GM19463 (cell line): ENCODE measurements at regions not wholly inside any gene's neighbourhood (a gene's known extent, or its start where the extent isn't known, plus 50 kb on each side); places are given as distances from the start of the nearest gene placed in this dataset.
A peak's percentile ranks its signal among the peaks of the same experiment; 100 is the strongest.
"Not testable (repeated sequence)": the region's sequence is repeated elsewhere in the genome, so short reads cannot be mapped to it uniquely, and the experiment has no call there.

Experiments used
- ATAC-seq: cut with Tn5 transposase; IDR thresholded peaks from one replicate; pipeline ENCODE4 v1.9.1; 2021; ENCODE audit warnings: mild to moderate bottlenecking, moderate library complexity; ENCODE audit not compliant: unreplicated experiment

DNA sequence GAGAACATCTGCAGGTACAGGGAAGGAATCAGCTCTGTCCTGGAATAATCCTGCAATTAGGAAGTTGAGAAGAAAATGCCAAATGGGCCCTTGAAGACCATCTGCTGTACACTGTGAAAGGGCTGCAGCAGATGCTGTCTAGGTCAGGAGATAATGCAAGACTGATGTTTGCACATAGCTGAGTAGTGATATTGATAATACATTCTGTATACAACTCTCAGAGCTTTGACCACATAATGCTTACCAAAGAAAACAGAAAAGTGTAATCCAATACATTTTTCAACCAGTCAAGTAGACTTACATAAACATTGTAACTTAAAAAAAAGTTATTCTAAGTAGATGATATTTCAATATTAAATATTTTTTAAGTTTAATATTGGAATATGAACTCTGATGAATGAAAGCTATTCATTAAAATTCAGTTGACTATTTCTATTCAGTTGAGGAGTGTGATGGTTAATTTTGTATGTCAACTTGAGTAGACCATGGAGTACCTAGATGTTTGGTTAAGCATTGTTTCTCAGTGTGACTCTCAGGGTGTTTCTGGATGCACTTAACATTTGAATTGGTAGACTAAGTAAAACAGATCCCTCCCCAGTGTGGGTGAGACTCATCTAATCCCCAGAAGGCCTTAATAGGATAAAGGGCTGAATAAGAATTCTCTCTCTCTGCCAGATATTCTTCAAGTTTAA lies 380.1 kb upstream of the PRR16 start:
- ATAC-seq = no peak

DNA sequence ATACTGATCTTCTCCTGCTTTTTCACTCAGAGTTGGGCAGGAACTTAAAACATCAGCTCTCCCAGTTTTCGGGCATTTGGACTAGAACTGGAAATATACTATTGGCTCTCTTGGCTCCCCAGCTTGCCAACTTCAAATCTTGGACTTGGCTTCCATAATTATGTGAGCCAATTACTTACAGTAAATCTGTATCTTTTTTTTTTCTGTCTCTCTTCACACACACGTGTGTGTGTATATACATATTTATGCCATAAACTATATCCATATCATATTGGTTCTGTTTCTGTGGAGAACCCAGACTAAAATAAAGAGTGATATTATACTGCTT lies 379.6 kb upstream of the PRR16 start:
- no peak for ATAC-seq

DNA sequence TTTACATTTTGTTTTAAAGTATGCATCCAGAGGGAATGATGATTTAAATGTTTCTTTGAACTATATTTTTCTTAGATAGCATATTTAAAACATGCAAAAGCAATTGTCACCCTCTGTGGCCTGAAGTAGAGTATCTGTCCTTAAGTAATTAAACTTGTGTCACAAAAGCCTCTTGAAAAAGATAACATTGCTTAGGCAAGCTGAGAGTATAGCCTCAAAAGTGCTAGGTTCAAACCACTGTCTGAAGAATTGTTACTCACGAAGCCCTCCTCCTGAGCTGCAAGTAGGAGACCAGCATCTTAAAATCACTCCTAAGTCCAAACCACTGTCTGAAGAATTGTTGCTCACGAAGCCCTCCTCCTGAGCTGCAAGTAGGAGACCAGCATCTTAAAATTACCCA lies 378.0 kb upstream of the PRR16 start:
- ATAC-seq = no peak

- no peak for ATAC-seq
These were observed 375.7 kb upstream of the PRR16 start for GRCh38 chr5:120088412-120088811.

GRCh38 chr5:120088836-120089235 lies 375.3 kb upstream of the PRR16 start:
- ATAC-seq = no peak

DNA sequence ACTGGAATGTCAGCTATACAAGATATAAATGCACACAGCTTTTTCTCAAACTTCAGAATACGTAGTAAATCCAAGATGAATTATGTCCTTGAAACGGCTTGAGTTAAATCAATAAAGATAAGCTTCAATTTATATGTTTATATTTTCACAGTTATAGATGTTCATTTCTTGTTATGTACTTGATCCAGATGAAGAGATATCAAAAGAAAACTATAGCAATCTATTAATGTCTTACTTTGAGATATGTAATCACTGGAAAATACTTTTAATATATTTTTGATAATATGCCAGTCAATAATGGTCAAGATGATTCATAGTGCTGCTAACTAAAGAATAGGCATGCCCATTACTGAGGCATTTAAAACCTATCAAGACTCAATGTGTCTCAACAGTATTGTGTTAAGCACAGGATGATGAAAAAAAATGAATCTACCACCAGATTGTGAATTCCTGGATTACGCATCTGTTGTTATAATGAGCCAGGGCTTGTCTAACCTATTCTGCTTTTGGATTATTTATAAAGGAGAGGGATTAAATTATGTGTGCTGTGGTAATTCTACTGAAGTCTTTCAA lies 372.6 kb upstream of the PRR16 start:
- ATAC-seq = no peak

DNA sequence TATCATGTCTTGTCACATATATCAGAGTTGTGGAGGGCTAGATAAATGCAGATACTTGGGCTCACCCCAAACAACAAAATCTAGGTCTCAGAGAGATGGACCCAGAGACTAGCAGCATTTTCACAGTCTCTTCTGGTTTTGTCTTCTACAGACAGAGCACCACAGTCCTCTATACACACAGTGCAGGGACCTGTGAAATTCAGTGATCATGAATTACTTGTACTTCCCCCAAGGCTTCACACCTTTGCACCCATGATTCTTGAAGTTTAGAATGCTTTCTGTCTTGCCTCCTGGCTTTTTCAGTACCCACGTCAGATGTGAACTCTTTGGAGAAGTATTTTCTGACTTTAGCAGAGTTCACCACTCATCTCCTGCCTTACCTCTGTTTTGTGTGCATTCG lies 371.5 kb upstream of the PRR16 start:
- ATAC-seq = no peak

GRCh38 chr5:120093178-120093577 lies 370.9 kb upstream of the PRR16 start:
- no peak for ATAC-seq

- ATAC-seq = peak; percentile 68
These were observed 367.7 kb upstream of the PRR16 start for GRCh38 chr5:120096413-120096812.

DNA sequence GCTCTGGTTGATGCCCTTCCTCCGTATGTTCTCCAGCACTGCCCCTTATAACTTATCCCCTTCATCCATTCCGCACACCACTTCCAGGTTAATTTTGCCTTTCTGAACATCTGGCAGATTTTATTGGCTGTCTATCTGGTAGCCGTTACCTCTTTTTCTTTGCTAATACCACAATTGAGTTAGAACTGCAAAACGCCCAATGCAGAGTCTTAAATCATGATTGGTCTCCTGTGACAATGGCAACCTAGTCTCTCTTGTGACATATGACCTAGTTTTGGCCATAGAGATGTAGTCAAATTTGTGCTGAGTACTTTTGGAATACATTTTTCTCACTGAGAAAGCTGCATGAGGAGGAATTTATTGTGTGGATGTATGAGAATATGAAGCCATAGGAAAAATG lies 365.7 kb upstream of the PRR16 start:
- ATAC-seq = no peak

DNA sequence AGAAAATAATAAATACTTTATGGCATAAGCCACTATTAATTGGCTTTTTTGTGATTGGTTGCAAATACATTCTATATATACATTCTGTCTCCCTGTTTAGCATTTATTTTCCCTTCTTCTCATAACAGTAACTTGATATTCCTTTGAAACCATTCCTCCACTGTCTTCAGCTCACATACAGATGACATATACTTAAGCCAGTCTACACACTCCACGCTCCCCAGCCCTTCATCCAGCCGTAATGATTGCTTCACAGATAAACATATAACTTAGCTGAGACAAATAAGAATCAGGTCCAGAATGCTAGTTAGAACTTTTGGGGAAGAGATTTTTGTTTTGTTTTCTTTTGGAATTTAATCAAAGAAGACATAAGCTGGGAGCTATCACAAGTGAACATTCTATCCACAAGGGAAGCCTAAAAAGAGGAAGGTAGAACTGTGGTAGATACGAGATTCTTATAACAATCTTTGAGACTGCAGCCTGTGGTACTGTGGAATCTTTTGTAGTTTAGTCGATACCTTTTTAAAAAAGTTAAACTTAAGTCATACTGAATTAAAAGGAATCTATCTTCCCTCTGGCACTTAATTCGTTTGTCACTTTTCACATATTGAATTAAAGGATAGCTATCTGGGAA lies 365.1 kb upstream of the PRR16 start:
- ATAC-seq = no peak

- no peak for ATAC-seq
These were observed 362.3 kb upstream of the PRR16 start for GRCh38 chr5:120101771-120102170.

GRCh38 chr5:120103495-120103894 lies 360.6 kb upstream of the PRR16 start:
- no peak for ATAC-seq

GRCh38 chr5:120106912-120107525 lies 357.1 kb upstream of the PRR16 start:
- no peak for ATAC-seq

DNA sequence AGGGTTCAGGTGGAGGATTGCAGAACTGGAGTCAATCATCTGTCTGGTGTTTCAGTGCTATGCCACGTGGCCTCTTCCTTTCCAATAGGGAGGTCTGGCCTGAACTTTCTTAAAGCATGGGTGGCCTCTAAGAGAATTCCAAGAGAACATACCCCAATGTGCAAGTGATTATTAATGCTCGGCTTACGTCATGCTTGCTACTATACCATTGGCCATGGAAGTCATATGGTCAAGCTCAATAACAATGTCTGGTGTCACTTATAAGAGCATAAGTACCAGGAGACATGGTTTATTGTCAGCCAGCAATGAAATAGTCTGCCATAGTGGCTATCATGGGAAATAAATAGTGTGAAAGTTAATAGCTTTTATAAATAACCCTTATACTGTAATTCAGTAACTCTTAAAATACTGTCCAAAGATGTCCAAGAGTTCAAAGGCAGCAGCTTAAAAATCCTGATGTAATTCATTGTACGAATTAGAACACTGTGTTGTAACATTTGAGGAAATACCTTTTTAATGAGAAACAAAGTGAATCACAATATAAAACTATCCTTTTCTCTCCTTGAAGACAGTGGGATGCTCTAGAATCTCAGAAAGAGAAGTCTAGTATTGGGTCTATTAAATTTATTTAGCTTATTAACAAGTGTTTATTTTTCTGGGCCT lies 355.4 kb upstream of the PRR16 start:
- ATAC-seq = no peak

DNA sequence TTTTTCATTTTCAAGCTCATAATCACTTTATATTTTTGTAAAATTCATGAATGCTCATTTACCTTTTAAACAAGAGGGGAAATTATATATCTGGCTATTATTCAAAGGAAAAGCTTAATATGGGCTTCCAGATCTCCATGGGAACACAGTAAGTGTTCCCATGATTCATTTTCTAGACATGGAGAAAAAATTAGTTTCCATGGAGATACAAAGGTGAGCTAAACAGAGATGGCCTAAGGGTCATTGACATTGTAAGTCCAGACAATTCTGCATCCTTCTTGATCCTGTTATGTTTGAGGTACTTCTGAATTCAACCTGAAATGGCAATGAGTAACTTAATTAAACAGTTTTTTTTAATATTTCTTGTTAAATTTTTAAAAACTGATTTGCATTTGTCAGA lies 341.4 kb upstream of the PRR16 start:
- no peak for ATAC-seq

DNA sequence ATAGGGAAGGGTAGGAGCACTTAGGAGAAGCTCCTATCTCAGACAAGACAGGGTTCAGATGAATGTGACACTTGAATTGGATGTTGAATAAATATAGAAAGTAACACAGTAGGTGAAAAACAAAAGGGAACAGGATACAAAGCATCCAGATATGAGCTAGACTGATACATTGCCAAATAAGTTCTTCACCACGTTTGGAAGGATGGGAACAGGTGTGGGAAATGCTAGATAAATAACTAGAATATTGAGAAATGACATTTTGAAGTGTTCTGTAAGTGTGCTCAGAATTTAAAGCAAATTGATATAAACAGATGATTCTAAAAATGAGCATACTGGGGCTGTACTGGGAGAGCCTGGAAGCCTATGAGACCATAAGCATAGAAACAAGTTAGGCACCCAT lies 340.1 kb upstream of the PRR16 start:
- no peak for ATAC-seq

DNA sequence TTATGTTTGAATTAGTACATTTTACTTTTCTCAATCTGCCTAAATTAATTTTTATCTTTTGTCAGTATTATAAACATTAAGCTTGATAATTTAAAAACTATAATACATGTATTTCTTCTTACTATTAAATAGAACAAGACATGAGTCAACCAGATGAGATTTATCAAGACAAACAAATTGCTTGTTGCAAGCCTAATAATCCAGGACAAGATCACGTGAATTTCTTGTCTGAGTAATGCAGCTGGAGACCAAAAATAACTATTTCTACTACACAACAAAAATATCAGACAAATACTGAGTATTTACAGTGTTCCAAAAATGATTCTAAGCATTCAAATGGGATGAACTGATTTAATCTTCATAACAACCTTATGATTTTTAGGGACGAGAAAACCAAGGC lies 339.1 kb upstream of the PRR16 start:
- no peak for ATAC-seq

DNA sequence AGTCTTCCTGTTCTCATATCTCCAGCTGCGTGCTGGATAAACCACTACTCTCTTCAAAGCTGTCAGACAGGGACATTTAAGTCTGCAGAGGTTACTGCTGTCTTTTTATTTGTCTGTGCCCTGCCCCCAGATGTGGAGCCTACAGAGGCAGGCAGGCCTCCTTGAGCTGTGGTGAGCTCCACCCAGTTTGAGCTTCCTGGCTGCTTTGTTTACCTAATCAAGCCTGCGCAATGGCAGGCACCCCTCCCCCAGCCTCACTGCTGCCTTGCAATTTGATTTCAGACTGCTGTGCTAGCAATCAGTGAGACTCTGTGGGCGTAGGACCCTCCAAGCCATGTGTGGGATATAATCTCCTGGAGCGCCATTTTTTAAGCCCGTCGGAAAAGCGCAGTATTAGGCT lies 331.8 kb upstream of the PRR16 start:
- not testable (repeated sequence) for ATAC-seq

DNA sequence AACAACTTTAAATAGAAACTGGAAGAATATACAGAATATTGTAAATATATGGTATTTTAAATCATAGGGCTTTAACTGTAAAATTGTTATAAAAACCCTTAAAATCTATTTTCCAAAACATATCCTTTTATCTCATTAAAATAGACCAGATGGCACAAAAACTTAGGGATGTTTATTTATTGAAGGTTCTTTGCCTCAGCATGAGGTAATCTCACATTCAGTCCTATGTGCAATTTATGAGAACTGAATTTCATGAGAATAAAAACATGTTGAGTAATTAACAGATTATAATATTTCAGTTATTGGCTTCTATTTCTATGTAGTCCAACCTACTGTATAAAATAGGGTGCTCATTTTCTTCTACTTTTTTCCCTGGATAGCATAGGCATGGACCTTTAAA lies 329.2 kb upstream of the PRR16 start:
- ATAC-seq = no peak

DNA sequence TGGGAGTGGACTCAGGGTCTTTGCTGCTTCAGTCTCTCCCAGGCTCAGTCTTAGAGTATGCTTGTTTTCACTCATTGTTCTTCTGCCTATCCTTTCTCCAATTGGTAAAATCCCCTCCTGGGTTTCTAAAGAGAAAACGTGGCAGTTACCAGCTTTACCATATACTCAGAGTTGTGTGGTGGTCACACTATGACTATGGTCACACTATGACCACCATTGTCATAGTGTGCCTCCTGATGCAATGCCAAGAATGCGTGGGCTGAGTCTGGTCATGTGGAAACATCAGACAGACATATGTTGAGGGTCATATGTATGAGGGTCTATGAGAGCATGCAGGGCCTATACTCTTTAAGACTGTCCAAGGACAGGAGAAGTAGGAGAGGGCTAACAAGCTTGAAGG lies 326.5 kb upstream of the PRR16 start:
- ATAC-seq = peak; percentile 39

- ATAC-seq = no peak
These were observed 325.1 kb upstream of the PRR16 start for GRCh38 chr5:120139039-120139438.
